T-helper 1 cell treated with Interleukin-12 subunit alpha and Interleukin-12 subunit beta and Interleukin-4 antibody, amounts not matched to agents 30 ng/mL and 1 ng/mL, for 36 hours (primary cell): ENCODE measurements at regions not wholly inside any gene's neighbourhood (a gene's known extent, or its start where the extent isn't known, plus 50 kb on each side); places are given as distances from the start of the nearest gene placed in this dataset.

Source experiments
- intact Hi-C: fragments of 100-400 bp; cut with micrococcal nuclease; formaldehyde crosslinking; loops from one replicate; pipeline ENCODE4 v1.15.1; 2024

DNA sequence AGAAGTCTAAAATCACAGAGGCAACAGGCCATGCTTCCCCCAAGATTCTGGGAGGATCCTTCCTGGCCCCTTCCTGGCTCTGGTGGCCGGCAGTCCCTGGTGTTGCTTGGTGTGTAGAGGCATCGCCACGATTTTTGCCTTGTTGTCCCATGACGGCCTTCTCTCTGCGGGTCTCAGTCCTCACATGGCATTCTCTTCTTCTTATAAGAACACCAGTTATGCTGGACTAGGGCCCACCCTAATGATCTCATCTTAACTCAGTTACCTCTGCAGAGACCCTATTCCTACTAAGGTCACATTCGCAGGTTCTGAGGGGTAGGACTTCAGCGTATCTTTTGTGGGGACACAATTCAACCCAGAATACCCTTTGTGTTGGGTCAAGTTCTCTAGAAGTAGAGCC, 168.0 kb downstream of the LINC00237 start:
- intact Hi-C loops = no loop called here

DNA sequence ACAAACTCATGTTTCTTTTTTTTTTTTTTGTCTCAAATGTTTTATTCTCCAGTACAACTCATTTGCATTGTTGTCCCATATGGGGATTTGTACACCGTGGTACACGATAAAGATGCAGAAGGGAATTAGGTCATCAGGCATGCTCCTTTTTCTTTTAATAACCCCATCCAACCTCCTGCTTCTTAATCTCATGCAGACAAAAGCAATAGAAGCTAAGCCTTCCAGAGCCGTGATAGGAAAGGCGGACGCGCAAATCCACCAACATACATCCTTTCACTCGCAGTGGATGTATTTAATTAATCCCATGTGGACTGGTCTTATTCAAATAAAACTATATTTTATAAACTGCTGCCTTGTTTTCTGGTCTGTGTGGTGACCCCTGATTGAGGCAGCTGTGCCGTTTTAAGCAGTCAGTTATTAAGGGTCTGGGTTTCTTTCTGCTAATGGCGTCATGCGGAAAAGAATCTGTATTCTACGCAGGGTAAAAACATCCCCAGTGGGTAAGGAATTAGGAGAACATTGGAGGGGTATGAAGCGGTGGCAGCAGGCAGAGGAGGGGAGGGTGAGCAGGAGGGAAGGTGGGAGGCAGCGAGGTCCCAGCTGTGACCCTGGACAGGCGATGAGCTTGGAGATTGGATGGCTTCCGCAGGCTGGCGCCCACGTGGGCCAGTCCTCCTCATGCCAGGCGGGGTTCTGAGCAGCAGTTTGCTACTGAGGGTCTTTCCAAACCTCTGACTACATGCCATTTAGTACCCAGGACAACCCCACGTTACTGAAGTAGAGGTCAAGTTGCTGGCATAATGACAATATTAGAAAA, 172.8 kb downstream of the LINC00237 start:
- intact Hi-C loops = no loop called here

DNA sequence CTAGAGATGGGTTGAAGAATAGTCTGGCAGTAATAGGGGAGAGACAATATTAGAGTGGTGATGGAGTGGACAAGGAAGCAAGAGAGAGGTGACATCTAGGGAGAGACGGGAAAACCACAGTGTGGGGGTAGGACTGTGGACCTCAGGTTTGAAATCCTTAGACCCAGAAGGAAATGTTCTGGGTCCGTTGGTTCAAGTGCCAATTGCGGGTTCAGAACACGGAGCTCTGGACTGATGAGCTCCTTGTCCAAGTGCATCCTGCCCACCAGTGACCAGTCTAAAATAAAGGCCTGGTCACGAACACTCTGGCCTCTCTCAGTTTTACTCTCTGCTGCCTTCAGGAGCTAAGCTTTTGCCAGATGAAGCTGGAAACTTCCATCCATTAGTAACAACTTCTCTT, 174.0 kb downstream of the LINC00237 start:
- intact Hi-C loops = no loop called here

DNA sequence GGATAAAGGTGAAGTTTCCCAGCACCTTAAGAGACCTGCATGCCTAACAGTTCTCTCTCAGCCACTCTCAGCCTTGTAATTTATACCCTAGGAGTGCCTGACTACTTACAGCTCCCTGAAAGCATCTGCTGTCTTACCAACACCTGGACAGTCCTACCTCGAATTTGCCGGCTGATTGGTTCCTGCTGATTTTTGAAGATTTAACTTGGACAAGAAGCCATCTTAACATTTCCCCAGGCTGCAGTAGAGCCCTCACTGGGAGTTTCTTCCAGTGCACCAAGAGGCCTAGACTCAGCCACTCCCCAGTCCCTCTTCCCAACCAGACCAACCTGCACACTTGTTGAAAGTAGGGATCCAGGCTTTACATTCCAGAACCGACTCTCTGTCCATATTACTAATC, 174.5 kb downstream of the LINC00237 start:
- intact Hi-C loops = no loop called here

DNA sequence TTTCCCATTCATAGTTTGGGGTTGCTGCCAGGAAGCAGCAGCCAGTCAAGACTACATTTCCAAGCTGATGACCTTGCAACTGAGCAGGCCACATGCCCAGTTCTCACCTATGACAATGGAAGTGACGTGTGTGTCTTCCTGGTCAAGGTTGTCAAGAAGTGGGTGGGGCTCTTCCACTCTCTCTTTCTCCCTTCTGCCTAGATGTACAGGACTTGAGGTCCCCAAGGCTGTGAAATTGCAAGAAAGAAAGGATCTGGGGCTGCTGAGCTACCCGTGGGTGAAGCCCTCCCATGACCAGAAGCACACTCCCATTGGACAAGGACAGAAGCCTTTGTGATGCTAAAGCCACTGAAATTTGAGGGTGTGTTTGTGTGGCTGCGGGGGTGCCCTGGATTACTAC, 175.1 kb downstream of the LINC00237 start:
- intact Hi-C loops = no loop called here

DNA sequence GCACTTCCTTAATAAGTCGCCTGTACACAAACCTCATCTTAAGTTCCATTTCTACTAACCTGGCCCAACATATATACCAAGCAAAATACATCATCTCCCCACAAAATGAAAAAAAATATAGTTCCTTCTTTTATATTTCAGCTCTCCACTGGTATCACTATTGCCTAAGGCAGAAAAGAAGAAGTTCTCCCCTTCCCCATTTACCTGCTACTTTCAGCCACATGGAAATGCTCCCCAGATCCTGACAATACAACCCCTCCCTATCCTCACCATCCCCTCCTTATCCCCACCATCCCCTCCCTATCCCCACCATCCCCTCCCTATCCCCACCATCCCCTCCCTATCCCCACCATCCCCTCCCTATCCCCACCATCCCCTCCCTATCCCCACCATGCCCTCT, 175.7 kb downstream of the LINC00237 start:
- intact Hi-C loops = no loop called here

DNA sequence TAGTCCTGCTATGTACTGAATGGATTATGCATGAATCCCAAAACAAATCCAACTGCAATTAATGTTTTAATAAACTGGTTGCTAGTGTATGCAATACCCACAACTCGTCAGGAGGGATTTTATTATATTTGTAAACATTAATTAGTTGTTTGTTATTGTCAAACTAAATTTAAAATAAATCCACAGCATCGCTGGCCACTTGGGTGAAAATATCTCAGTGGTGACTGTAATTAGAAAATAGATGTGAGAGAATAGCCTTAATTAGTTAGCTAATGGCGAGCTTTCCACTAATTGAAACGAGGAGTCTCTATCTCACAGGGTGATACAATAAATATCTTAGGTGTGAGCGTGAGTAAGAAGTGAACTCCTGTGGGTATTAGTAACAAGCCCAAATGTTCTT, 176.8 kb downstream of the LINC00237 start:
- intact Hi-C loops = no loop called here

DNA sequence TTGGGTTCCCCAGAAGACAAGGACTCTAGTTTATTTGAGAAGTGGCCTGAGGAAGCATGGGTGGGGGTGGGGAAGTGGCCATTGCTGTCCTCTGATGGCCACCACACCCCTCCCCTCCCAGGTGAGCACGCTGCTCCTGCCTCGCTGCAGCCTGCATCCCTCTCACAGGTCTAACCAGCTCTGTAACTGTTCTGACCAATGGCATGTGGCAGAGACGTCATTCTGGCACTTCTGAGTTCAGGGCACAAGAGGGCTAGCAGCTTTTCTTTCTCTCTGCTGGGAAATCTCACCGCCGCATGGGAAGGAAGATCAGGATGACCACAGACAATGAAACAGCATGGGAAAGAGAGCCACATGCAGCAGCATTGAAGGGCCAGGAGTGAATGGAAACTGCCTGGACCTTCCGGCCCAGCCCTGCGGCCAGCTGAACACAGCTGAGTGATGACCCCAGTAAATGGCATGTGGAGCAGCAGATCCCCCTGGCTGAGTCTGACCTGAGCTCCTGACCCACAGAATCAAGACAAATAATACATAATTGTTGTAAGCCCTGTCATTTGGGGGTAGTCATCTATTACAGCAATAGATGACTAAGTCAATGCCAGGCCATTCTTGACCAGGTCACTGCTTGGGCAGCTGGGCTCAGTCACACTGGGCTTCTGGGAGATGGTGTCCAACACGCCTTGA, 179.8 kb downstream of the LINC00237 start:
- intact Hi-C loops = no loop called here

DNA sequence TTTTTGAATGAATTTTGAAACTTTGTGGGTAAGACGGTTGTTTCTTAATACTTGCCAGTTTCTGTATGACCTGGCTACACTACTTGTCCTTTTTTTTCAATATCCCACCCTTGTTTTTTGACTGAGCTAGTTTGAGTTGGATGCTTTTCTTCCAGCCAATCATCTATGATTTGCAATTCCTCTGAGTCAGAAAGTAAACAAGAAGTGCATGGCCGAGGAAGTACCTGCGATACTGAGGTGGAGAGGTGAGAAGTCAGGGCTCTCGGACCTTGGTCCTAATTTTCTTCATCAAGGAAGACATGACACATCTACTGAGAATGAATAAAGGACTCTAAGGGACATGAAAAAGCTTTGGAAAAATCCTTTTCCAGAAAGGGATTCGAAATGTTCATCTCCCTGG, 185.7 kb downstream of the LINC00237 start:
- intact Hi-C loops = no loop called here

DNA sequence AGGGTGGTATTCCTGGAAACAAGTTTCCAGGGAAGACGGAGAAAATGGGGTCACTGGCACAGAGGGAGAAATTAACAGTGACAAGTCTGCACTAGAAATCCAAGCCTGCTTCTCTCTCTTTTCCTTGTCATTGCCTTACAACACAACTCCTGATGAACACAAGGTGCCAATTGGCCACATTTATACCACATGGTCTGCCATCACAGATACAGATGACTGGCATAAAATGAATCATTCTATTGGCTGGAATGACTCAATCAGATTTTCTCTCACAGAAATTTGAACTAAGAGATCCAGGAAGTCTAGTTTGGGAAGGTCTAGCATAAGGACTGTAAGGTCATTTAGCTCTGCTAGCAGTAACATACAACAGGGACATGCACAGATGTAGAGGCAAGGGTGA, 190.3 kb downstream of the LINC00237 start:
- intact Hi-C loops = no loop called here

DNA sequence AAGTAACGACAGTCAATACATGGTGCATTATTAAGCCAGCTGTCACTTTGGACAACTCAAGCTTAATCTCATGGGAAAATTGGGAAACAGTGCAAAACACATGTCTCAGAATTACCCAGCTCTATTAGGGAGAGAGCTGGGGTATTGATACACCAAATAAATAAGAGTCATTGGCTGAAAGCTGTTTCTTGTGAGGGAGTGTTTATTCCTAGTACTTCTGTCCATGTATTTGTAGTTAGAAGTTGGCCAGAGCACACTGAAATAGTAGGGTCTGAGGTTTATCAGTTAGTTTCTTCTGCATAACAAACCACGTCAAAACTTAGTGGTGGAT, 192.0 kb upstream of the RALGAPA2 start:
- intact Hi-C loops = no loop called here

DNA sequence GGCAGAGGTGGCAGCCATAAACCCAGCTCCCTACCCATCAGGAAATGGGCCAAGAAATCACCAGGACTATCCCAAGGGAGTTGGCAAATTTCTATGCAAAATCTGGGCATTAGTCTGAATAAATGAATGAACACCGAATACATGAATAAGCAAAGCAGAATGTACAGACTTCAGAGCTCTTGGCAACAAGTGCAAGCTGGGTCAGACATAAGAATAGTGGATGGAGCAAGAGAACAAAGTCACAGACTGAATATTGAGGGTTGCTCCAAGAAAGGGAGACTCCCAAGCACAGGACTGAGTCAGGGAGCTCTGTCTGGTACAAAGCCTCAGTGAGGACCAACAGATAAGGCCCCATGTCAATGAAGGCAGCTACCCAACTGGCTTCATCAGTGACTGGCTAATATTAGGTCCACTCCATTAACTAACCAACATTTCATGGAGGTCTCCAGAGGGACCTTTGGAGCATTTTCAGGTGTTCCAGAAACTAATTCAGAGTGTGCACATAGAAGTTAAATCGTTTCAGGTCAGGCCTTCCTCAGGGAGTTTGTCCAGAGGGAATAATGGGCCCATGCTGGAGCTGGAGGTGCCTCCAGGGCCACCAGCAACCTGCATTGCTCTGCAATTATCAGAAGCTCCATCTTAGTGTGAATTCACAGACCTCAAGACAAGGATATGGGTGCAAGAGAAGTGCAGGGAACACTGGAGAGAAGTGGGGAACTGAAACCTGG, 191.5 kb upstream of the RALGAPA2 start:
- intact Hi-C loops = no loop called here

DNA sequence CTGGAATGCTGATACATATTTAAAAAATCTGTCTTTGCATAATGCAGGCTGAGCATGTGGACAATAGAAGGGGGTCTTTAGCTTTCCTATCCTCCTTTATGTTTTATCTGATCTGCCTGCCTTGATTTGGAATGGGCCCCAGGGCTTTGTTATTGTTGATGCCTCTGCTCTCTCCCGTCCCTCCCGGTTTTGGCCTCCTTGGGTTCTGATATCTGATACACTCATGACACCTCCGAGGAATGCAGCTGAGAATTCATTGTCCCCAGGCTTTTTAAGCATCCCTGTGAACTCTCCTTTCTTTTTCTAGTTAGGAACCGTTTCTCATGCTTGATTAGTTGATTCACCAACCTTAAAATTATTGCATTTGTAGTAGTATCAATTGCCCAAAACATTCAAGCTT, 185.5 kb upstream of the RALGAPA2 start:
- intact Hi-C loops = no loop called here

DNA sequence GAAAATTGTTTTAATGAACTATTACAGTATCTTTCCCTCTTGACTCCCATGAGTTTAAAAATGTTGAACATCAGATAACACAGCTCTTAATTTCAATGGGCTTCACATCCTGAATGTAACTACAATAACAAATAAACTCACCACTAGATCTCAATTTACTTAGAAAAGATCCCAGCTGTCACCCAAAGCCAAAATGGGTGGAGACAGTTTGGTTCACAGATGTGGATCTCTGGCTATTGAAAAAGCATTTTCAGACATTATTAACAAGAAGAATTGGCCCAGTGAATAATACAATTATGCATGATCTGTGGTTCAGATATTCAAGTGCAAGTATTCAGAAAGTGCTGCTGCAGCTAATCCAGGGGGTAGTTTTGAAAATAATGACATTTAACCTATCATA, 184.7 kb upstream of the RALGAPA2 start:
- intact Hi-C loops = no loop called here

DNA sequence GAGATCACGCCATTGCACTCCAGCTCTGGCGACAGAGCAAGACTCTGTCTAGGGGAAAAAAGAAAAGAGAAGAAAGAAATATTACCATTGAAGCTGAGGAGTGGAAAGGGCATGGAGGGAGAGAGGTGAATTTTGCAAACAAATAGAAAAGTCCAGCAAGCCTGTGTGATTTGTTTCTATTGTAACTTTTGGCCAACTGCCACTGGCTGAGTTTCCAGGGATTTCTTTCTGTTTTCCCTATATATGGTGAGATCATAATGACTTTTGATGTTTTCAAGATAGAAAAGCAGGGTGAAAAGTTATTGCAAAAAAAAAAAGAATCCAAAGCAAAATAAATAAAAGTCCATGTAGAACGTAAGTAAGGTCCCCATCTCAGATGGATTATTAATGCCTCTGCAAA, 184.2 kb upstream of the RALGAPA2 start:
- intact Hi-C loops = no loop called here

DNA sequence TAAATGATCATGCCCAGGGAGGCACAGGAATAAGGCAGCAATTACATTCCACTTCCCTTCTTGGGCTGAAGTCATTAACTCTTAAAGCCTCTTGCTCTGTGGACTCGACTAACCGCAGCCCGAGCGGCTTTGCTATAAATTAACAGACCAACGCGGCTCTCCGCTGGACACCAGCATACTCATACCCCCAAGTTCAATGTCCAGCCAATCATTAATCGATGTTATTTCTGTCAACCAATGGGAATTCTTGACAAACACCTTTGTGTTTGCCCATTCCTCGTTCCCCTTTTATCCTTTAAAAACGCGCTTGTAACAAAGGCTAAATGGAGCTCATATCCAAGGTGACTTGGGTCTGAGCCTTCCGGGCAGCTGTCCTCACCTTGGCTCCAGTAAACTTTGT, 183.1 kb upstream of the RALGAPA2 start:
- intact Hi-C loops = no loop called here

DNA sequence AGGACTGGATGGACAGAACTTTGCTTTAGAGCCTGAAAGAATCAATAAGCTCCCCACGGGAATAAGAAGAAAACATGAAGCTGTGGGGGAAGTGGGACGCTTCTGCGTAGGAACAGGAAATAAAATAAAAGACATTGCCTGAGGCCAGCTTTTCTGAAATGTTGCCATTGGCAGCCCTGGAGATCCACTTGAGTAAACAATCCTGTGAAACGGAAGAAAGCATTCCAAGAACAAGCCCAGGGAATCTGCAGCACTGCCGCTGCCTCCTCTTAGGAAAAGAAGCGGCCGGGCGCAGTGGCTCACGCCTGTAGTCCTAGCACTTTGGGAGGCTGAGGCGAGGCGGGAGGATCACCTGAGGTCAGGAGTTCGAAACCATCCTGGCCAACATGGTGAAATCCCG, 182.3 kb upstream of the RALGAPA2 start:
- intact Hi-C loops = no loop called here

DNA sequence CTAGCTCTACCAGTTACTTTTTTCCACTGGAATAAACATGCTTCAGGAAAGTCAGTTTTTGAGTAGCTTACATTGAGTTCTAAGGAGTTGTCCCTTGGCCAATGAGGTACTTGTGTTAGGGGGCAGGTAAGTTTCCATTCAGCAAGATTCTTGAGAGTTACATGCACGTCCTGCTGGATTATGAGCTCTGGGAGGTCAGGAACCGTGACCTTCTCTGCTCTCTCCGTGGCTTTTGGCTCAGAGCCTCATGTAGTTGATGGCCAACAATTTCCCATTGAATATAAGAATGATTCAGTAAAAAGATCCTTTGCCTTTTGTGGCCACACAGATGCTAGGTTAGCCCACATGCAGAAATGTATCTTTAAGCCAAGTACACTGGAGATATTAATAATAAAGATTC, 181.8 kb upstream of the RALGAPA2 start:
- intact Hi-C loops = no loop called here

DNA sequence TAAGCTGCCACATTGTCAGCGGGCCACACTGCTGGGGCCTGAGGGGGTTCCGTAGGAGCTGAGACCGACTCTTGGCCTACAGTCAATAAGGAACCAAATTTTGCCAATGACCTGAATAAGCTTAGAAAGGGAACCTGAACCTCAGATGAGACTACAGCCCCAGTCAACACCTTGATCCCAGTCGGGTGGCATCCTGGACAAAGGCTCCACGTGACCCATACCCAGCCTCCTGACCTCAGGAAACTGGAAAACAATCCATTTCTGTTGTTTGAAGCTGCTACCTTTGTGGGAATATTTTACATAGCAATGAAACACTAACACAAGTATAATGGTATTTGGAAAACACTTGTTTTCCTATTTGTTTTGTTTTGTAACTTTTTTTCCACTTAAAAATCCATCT, 179.9 kb upstream of the RALGAPA2 start:
- intact Hi-C loops = no loop called here

DNA sequence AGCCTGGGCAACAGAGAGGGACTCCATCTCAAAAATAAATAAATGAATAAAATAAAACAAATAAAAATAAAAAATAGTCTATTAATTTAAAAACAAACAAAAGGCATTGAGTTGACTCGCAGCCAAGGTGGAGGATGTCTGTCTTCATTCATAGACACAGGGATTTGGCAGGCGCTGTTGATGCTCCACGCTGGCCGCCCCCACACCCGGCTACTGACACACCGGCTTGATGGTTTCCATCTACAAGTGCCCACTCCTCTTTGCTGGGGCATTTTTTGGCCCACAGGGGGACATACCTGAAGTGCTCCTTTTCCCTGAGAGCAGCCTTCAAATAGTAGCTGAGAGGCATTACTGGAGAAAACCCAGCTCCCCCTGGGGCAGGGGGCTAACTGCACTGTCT, 178.3 kb upstream of the RALGAPA2 start:
- intact Hi-C loops = no loop called here

DNA sequence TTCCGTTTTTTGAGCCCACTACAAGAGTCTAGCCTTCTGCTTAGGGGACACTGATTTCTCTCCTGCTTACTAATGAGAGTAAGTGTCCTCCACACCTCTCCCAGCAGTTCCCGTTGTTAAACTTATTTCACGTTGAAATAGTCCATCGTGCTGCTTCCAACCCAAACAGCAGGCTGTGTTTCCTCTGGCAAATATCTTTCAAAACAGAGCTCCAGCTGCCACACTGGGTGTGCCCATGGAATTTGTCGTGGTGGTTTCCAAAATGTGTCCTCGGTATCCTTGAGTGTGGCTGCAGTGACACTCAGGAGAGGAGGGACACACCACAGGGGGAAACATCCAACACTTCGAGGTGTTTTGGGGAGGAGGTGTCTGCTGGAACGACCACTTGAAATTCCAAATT, 176.5 kb upstream of the RALGAPA2 start:
- intact Hi-C loops = no loop called here

DNA sequence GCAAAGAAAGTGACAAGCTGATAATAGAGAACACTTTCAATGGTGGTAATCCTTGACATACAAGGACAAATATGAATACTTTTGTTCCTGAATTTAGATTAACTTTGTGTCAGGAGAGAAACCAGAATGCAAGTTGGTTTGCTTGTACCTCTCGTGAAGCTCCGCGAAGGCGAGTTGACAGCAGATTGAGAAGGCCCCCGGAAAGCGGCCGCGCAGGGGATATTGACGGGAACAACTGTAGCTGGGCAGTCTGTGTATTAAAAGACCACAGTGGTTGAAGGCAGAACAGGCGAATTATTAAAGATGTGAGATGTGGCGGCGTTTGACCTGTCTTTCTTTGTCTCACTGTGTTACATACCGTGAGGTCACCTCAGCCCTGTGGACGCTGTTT, 175.8 kb upstream of the RALGAPA2 start:
- intact Hi-C loops = no loop called here
